ENCODE measurements at regions not wholly inside any gene's neighbourhood (a gene's known extent, or its start where the extent isn't known, plus 50 kb on each side); places are given as distances from the start of the nearest gene placed in this dataset.

GRCh38 chr2:157067562-157067961 is 189.9 kb upstream of the GALNT5 start:
- TF ChIP-seq CTCF (conservative IDR thresholded peaks at IDR 0.05; ENCODE audit: low read depth in 2 of 2): no peak
- TF ChIP-seq EZH2 (IDR thresholded peaks at IDR 0.05; ENCODE audit: low read depth, unreplicated experiment): no peak
- TF ChIP-seq REST (IDR thresholded peaks at IDR 0.05; ENCODE audit: unreplicated experiment): no peak
